Tibial artery (tissue), 4 donors: ENCODE measurements at regions not wholly inside any gene's neighbourhood (a gene's known extent, or its start where the extent isn't known, plus 50 kb on each side); places are given as distances from the start of the nearest gene placed in this dataset.

ENCODE experiments used
- DNase-seq, 2 donors: peaks; one replicate each; pipeline ENCODE4 v3.0.0-alpha.2; 2019
- H3K27ac ChIP-seq, 2 donors: fragments of 200-600 bp; sonication (generic) in 1 of 2; 1 replicate in 1 of 2; 2 replicates in 1 of 2; pipeline ENCODE4 v1.5.1; 2018 to 2019; ENCODE audit warnings: mild to moderate bottlenecking in 1 of 2
- H3K27me3 ChIP-seq, 2 donors: fragments of 200-600 bp; sonication (generic) in 1 of 2; one replicate each; pipeline versions ENCODE4 v1.5.1 to v1.6.0; 2016 to 2019
- H3K36me3 ChIP-seq, 3 donors: fragments of 200-600 bp; sonication (generic) in 2 of 3; one replicate each; pipeline ENCODE4 v1.5.1; 2016 to 2019; ENCODE audit warnings: mild to moderate bottlenecking in 2 of 3
- H3K4me1 ChIP-seq, 4 donors: fragments of 200-600 bp; sonication (generic) in 2 of 4; 1 replicate in 3 of 4; 2 replicates in 1 of 4; pipeline ENCODE4 v1.5.1; 2016 to 2019
- H3K4me3 ChIP-seq, 2 donors: fragments of 200-600 bp; sonication (generic) in 1 of 2; 1 replicate in 1 of 2; 2 replicates in 1 of 2; pipeline ENCODE4 v1.5.1; 2018 to 2019; ENCODE audit warnings: mild to moderate bottlenecking in 2 of 2
- H3K9me3 ChIP-seq, 3 donors: fragments of 200-600 bp; sonication (generic) in 1 of 3; one replicate each; pipeline ENCODE4 v1.5.1; 2016 to 2019
- CTCF ChIP-seq, 2 experiments: fragments of 200-600 bp in 1 of 2; fragments of 450-650 bp in 1 of 2; IDR thresholded peaks; one replicate each; pipeline ENCODE4 v1.5.1; 2017 to 2019; ENCODE audit warnings: antibody characterized with exemption in 2 of 2, mild to moderate bottlenecking in 1 of 2, moderate library complexity in 1 of 2
- intact Hi-C: fragments of 100-400 bp; cut with DNase I; formaldehyde crosslinking; loops from one replicate; pipeline ENCODE4 v1.15.0; 2023; ENCODE audit warnings: low total_unique reads

GRCh38 chr6:122040261-122040660 lies 359.2 kb upstream of the HSF2 start:
- intact Hi-C loops, result no loop called here
- H3K27me3 ChIP-seq, result peaks cover 0 to 7% of the 10 kb centered on the region in 2 donors
- TF ChIP-seq CTCF (IDR thresholded peaks at IDR 0.05), result no peak
- no peaks in the 10 kb centered on the region for H3K36me3 ChIP-seq
- H3K9me3 ChIP-seq, result no peaks in the 10 kb centered on the region
- H3K4me3 ChIP-seq, result no peak overlapping the region
- no peak overlapping the region for H3K27ac ChIP-seq
- H3K4me1 ChIP-seq, result no peaks in the 10 kb centered on the region
- no peak for DNase-seq

DNA sequence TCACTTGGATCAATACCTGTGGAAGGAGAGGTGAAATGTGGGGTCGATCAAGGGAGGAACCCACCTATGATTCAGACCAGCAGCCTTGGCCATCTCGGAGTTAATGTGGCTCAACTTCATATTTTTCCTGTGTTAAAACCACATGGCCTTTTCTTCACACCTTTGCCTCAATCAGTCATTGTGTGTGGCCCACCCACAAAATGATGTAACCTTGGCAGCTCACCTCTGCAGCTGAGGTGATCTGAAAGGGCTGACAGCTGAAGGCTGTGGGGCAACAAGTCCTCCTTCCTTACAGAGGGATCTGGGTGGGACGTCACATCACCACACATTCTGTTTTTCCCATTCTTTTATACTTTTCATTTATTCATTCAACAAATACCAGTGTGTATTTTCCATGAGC lies 357.1 kb upstream of the HSF2 start:
- TF ChIP-seq CTCF (IDR thresholded peaks at IDR 0.05), result no peak

GRCh38 chr6:122042960-122043735 lies 356.3 kb upstream of the HSF2 start:
- intact Hi-C loops, result no loop called here
- Histone ChIP-seq H3K27me3 (peaks cover 0 to 7% of the 10 kb centered on the region in 2 donors), H3K36me3 (no peaks in the 10 kb centered on the region), H3K4me1 (no peaks in the 10 kb centered on the region), H3K9me3 (no peaks in the 10 kb centered on the region), H3K27ac (no peak overlapping the region), H3K4me3 (no peak overlapping the region)
- DNase-seq, result no peak
- no peak for TF ChIP-seq CTCF (IDR thresholded peaks at IDR 0.05)

More for the DNA sequence above, 357.1 kb upstream of the HSF2 start:
- Histone ChIP-seq H3K9me3 (no peaks in the 10 kb centered on the region), H3K4me3 (no peak overlapping the region), H3K4me1 (no peaks in the 10 kb centered on the region), H3K27me3 (peaks cover 0 to 7% of the 10 kb centered on the region in 2 donors), H3K27ac (no peak overlapping the region), H3K36me3 (no peaks in the 10 kb centered on the region)
- intact Hi-C loops, result no loop called here
- no peak for DNase-seq

GRCh38 chr6:122048570-122048969 lies 350.9 kb upstream of the HSF2 start:
- Histone ChIP-seq H3K4me3 (no peak overlapping the region), H3K27me3 (no peaks in the 10 kb centered on the region), H3K36me3 (no peaks in the 10 kb centered on the region), H3K27ac (no peak overlapping the region), H3K9me3 (no peaks in the 10 kb centered on the region), H3K4me1 (no peaks in the 10 kb centered on the region)
- intact Hi-C loops, result no loop called here
- TF ChIP-seq CTCF (IDR thresholded peaks at IDR 0.05), result no peak
- DNase-seq, result no peak

DNA sequence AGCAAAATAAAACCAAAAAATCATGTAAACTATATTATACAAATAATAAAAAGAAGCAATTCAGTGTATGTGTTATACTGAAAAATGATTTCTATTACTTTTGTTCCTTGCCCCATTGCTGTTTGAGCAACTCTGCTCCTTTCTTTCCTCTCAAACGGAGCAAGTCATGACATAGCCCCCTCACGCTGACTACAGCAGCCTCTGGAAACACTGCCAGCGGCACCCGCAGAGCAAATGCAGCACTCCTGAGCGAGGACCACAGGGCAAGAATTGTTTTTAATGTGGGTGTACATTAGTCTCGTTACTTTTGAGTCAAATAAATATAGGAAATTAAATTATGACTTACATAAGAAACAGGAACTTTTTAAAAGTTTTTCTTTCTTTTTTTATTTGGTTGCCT lies 350.1 kb upstream of the HSF2 start:
- DNase-seq, result no peak
- Histone ChIP-seq H3K36me3 (no peaks in the 10 kb centered on the region), H3K4me3 (no peak overlapping the region), H3K27me3 (no peaks in the 10 kb centered on the region), H3K4me1 (no peaks in the 10 kb centered on the region), H3K27ac (no peak overlapping the region), H3K9me3 (no peaks in the 10 kb centered on the region)
- intact Hi-C loops, result no loop called here
- no peak for TF ChIP-seq CTCF (IDR thresholded peaks at IDR 0.05)
